ENCODE measurements at regions not wholly inside any gene's neighbourhood (a gene's known extent, or its start where the extent isn't known, plus 50 kb on each side); places are given as distances from the start of the nearest gene placed in this dataset.

DNA sequence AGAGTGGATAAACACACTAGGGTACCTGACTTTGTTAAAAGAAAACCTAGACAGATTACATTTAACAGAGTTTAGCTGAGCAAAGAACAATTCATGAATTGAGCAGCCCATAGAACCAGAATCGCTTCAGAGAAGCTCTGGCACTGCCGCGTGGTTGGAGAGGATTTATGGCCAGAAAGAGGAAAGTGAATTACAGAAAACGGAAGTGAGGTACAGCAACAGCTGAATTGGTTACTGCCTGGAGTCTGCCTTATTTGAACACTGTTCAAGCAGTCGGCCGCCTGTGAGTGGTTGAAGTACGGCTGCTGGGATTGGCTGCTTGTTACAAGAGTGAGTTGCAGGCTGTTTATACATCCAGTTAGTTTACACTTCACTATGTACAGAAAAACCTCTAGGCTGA lies 253.8 kb upstream of the CDYL start:
- Histone ChIP-seq H3K9ac (ENCODE audit: insufficient read depth in 1 of 2, low read depth in 2 of 2, low read length in 2 of 2) (no peak overlapping the region), H2AFZ (ENCODE audit: low read depth, low read length) (peak overlapping the region; percentile 58; the same call in 1 of the 2 replicates), H3K4me3 (no peak overlapping the region), H4K20me1 (replicated peaks; ENCODE audit: control insufficient read depth, insufficient read depth, low read length) (no peaks in the 10 kb centered on the region), H3K4me1 (replicated peaks in 1 of 2; ENCODE audit: control insufficient read depth in 2 of 2, insufficient read depth in 2 of 2, low read length in 2 of 2) (no peaks in the 10 kb centered on the region), H3K9me3 (replicated peaks; ENCODE audit: control insufficient read depth, insufficient read depth, low read depth, low read length) (no peaks in the 10 kb centered on the region), H3K27me3 (ENCODE audit: control insufficient read depth in 2 of 2, insufficient read depth in 2 of 2, low read length in 2 of 2) (peaks cover 7 to 14% of the 10 kb centered on the region in 2 experiments; a peak in 4 of 5 replicates), H3K79me2 (ENCODE audit: control insufficient read depth, insufficient read depth, low read length) (no peaks in the 10 kb centered on the region), H3K27ac (ENCODE audit: extremely low read depth, low read depth, low read length) (no peak overlapping the region), H3K36me3 (ENCODE audit: control insufficient read depth, insufficient read depth, low read length) (no peaks in the 10 kb centered on the region), H3K9me1 (ENCODE audit: control insufficient read depth, insufficient read depth, low read length) (no peaks in the 10 kb centered on the region), H3K4me2 (ENCODE audit: insufficient read depth, low read length) (no peak overlapping the region)
- ChIA-PET POLR2A (interaction anchor here (0.5 kb wide), 1 partner anchor 380 kb away, joined by 3 read pairs; no protein-coding TSS in a partner anchor), CTCF (ENCODE audit: low intra/inter-chr PET ratio) (no interaction called here)
- in situ Hi-C loops (cut with MboI) (no loop called here), intact Hi-C loops (cut with micrococcal nuclease) (no loop called here)
- ATAC-seq (peak; percentile 47; the same call in 2 of the 3 replicates), FAIRE-seq (no peak), DNase-seq (ENCODE audit: extremely low read depth in 1 of 4, low spot score in 3 of 4) (no peak)
- 11% methylated on average over 7 of the region's 7 CpGs for WGBS (ENCODE audit: insufficient coverage, low coverage, missing lambda C conversion rate)
- no TSS peak for BruUV-seq (replicated peaks)
- TF ChIP-seq ZC3H11A (IDR thresholded peaks at IDR 0.05; ENCODE audit: low read depth, low read length) (no peak), TCF7L2 (IDR thresholded peaks at IDR 0.05; ENCODE audit: low read depth, low read length) (no peak), FOXM1 (IDR thresholded peaks at IDR 0.05; ENCODE audit: low read depth) (peak; percentile 43; the same call in 1 of the 2 replicates), FOXM1 (CRISPR knock-in tag; IDR thresholded peaks at IDR 0.05; ENCODE audit: low read depth) (no peak), RAD21 (CRISPR knock-in tag; conservative IDR thresholded peaks at IDR 0.05 in 1 of 2, IDR thresholded peaks at IDR 0.05 in 1 of 2) (0 out of 4 replicates have a peak, but pooled peaks of 1 of the 2 experiments have one; percentile 26), L3MBTL2 (IDR thresholded peaks at IDR 0.05) (peak; percentile 36; the same call in 1 of the 2 replicates), GABPA (tag; conservative IDR thresholded peaks at IDR 0.05; ENCODE audit: low read depth) (peak; percentile 71), SPI1 (IDR thresholded peaks at IDR 0.05; ENCODE audit: borderline replicate concordance, low read depth, low read length) (peak; percentile 88)
- TF ChIP-seq, protein P1, sequence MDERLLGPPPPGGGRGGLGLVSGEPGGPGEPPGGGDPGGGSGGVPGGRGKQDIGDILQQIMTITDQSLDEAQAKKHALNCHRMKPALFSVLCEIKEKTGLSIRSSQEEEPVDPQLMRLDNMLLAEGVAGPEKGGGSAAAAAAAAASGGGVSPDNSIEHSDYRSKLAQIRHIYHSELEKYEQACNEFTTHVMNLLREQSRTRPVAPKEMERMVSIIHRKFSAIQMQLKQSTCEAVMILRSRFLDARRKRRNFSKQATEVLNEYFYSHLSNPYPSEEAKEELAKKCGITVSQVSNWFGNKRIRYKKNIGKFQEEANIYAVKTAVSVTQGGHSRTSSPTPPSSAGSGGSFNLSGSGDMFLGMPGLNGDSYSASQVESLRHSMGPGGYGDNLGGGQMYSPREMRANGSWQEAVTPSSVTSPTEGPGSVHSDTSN (CRISPR knock-in tag; IDR thresholded peaks at IDR 0.05; ENCODE audit: low read depth), result no peak
- TF ChIP-seq, protein P1 (tag; conservative IDR thresholded peaks at IDR 0.05; ENCODE audit: low read depth), result peak; percentile 52
- TF ChIP-seq, protein P2, sequence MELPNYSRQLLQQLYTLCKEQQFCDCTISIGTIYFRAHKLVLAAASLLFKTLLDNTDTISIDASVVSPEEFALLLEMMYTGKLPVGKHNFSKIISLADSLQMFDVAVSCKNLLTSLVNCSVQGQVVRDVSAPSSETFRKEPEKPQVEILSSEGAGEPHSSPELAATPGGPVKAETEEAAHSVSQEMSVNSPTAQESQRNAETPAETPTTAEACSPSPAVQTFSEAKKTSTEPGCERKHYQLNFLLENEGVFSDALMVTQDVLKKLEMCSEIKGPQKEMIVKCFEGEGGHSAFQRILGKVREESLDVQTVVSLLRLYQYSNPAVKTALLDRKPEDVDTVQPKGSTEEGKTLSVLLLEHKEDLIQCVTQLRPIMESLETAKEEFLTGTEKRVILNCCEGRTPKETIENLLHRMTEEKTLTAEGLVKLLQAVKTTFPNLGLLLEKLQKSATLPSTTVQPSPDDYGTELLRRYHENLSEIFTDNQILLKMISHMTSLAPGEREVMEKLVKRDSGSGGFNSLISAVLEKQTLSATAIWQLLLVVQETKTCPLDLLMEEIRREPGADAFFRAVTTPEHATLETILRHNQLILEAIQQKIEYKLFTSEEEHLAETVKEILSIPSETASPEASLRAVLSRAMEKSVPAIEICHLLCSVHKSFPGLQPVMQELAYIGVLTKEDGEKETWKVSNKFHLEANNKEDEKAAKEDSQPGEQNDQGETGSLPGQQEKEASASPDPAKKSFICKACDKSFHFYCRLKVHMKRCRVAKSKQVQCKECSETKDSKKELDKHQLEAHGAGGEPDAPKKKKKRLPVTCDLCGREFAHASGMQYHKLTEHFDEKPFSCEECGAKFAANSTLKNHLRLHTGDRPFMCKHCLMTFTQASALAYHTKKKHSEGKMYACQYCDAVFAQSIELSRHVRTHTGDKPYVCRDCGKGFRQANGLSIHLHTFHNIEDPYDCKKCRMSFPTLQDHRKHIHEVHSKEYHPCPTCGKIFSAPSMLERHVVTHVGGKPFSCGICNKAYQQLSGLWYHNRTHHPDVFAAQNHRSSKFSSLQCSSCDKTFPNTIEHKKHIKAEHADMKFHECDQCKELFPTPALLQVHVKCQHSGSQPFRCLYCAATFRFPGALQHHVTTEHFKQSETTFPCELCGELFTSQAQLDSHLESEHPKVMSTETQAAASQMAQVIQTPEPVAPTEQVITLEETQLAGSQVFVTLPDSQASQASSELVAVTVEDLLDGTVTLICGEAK (IDR thresholded peaks at IDR 0.05), result 0 out of 2 replicates have a peak, but pooled peaks have one; percentile 15
- TF ChIP-seq, protein P2 (CRISPR knock-in tag; IDR thresholded peaks at IDR 0.05), result no peak

Data from K562 (cell line).